OCI-LY7 (cell line): ENCODE measurements at regions not wholly inside any gene's neighbourhood (a gene's known extent, or its start where the extent isn't known, plus 50 kb on each side); places are given as distances from the start of the nearest gene placed in this dataset.

Source experiments
- EZH2phosphoT487 ChIP-seq: fragments of 200-600 bp; sonication (generic); IDR thresholded peaks from 2 replicates; pipeline ENCODE4 v1.6.1; 2018; ENCODE audit warnings: low read depth, borderline replicate concordance, mild to moderate bottlenecking, mixed run types, antibody characterized with exemption, low read length, moderate library complexity, mixed read lengths
- TF ChIP-seq, protein P1 (sequence below): fragments of 200-600 bp; sonication (generic); conservative IDR thresholded peaks from 2 replicates; pipeline ENCODE4 v1.5.1; 2014; ENCODE audit warnings: mild to moderate bottlenecking, antibody characterized with exemption, low read length, moderate library complexity, mixed read lengths

DNA sequence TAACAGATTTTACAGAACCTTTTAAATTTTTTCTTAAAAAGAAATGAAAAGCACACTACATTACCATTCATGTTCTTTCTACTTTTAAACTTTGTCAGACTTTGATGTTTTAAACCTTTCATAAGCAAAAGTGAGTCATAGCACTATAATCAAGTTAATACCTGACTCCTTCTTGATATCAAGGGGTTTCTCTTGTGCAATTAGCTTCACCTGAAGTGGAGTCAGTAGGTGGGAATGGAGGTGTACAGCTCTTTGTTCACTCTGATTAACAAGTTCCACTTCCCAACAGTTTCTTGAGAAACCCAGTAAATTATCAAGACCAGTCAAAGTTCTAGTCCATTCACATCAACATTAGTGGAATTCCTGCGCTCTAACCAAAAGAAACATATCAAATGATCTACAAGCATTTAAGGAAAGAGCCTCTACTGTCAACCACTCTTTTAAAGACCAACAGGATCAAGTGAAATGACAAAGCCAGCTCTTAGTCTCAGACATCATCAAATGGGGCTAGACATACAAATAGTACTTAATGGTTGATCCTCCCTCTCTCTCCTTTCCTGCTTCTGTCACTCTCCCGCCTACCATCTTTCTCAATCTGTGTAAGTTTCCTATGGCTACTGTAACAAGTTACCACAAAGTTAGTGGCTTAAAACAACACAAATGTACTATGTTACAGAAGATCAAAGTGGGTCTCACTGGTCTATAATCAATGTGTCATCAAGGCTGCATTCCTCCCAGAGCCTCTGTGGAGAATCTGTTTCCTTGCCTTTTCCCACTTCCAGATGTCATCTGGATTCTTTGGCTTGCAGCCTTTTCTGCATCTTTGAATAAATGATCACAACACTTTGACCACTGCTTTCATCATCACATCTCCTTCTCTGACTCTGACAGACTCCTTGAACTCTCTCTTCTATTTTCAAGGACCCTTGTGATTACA, 68.0 kb downstream of the HINT1 start:
- TF ChIP-seq, protein P1, sequence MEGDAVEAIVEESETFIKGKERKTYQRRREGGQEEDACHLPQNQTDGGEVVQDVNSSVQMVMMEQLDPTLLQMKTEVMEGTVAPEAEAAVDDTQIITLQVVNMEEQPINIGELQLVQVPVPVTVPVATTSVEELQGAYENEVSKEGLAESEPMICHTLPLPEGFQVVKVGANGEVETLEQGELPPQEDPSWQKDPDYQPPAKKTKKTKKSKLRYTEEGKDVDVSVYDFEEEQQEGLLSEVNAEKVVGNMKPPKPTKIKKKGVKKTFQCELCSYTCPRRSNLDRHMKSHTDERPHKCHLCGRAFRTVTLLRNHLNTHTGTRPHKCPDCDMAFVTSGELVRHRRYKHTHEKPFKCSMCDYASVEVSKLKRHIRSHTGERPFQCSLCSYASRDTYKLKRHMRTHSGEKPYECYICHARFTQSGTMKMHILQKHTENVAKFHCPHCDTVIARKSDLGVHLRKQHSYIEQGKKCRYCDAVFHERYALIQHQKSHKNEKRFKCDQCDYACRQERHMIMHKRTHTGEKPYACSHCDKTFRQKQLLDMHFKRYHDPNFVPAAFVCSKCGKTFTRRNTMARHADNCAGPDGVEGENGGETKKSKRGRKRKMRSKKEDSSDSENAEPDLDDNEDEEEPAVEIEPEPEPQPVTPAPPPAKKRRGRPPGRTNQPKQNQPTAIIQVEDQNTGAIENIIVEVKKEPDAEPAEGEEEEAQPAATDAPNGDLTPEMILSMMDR: no peak
- TF ChIP-seq EZH2phosphoT487: no peak
